SK-N-SH (cell line): ENCODE measurements at regions not wholly inside any gene's neighbourhood (a gene's known extent, or its start where the extent isn't known, plus 50 kb on each side); places are given as distances from the start of the nearest gene placed in this dataset.

ENCODE experiments used
- CTCF ChIA-PET: fragments of 300-600, 350-600 bp; formaldehyde crosslinking; extraction: SDS; loops from one replicate; lab custom pipeline; 2021; lab: Yijun Ruan, JAX
- POLR2A ChIA-PET: fragments of 350-600 bp; sonication (Branson Sonifier 250); formaldehyde crosslinking; extraction: SDS; loops from one replicate; lab custom pipeline; 2020; ENCODE audit warnings: antibody characterized with exemption, inconsistent platforms; lab: Yijun Ruan, JAX
- DNase-seq: peaks from one replicate; pipeline ENCODE4 v3.0.0; 2012
- H2AFZ ChIP-seq: fragments of 200-600 bp; sonication (generic); 2 replicates; pipeline ENCODE4 v1.8.1; 2016; ENCODE audit warnings: antibody characterized with exemption, mild to moderate bottlenecking, low read depth
- H3F3A ChIP-seq: fragments of 200-600 bp; sonication (generic); replicated peaks from 2 replicates; pipeline ENCODE3; 2016; ENCODE audit warnings: antibody characterized with exemption, mild to moderate bottlenecking; ENCODE audit not compliant: insufficient read depth
- H3K27ac ChIP-seq, 2 experiments: fragments of 200-500 bp in 1 of 2; fragments of 200-600 bp in 1 of 2; sonication (Bioruptor generic) in 1 of 2; sonication (generic), shearing (Covaris generic) in 1 of 2; 2 replicates each; pipeline versions ENCODE4 v1.5.1 to v1.6.1; 2014 to 2016; ENCODE audit warnings: low read depth in 2 of 2, inconsistent platforms in 1 of 2, low read length in 1 of 2, mild to moderate bottlenecking in 1 of 2, mixed read lengths in 1 of 2
- H3K27me3 ChIP-seq: fragments of 200-600 bp; sonication (generic), shearing (Covaris generic); 2 replicates; pipeline ENCODE4 v1.6.1; 2016; ENCODE audit warnings: mixed run types; ENCODE audit not compliant: insufficient read depth
- H3K36me3 ChIP-seq, 2 experiments: fragments of 200-500 bp in 1 of 2; fragments of 200-600 bp in 1 of 2; sonication (Bioruptor generic) in 1 of 2; sonication (generic) in 1 of 2; replicated peaks in 1 of 2; 2 replicates each; pipeline versions ENCODE3 to v1.5.1; 2014 to 2016; ENCODE audit warnings: low read length in 1 of 2, mild to moderate bottlenecking in 1 of 2; ENCODE audit not compliant: insufficient read depth in 2 of 2, control insufficient read depth in 1 of 2
- H3K4me1 ChIP-seq, 2 experiments: fragments of 200-500 bp in 1 of 2; fragments of 200-600 bp in 1 of 2; sonication (Bioruptor generic) in 1 of 2; sonication (generic), shearing (Covaris generic) in 1 of 2; 2 replicates each; pipeline versions ENCODE4 v1.5.1 to v1.6.1; 2014 to 2016; ENCODE audit warnings: low read depth in 1 of 2, low read length in 1 of 2, mixed run types in 1 of 2; ENCODE audit not compliant: insufficient read depth in 2 of 2, control insufficient read depth in 1 of 2
- H3K4me2 ChIP-seq: fragments of 200-600 bp; sonication (generic), shearing (Covaris generic); 2 replicates; pipeline ENCODE4 v1.6.1; 2017; ENCODE audit warnings: mixed run types
- H3K4me3 ChIP-seq, 2 experiments: fragments of 200-500 bp in 1 of 2; fragments of 200-600 bp in 1 of 2; sonication (Bioruptor generic) in 1 of 2; sonication (generic), shearing (Covaris generic) in 1 of 2; 2 replicates each; pipeline versions ENCODE4 v1.5.1 to v1.8.1; 2014 to 2016; ENCODE audit warnings: low read depth in 2 of 2, inconsistent platforms in 1 of 2, low read length in 1 of 2, mild to moderate bottlenecking in 1 of 2, mixed read lengths in 1 of 2, moderate library complexity in 1 of 2
- H3K79me2 ChIP-seq: fragments of 200-600 bp; sonication (generic); 2 replicates; pipeline ENCODE4 v1.8.1; 2017; ENCODE audit warnings: mild to moderate bottlenecking; ENCODE audit not compliant: insufficient read depth
- H3K9ac ChIP-seq: fragments of 200-600 bp; sonication (generic); 2 replicates; pipeline ENCODE4 v1.6.1; 2017; ENCODE audit warnings: mixed run types
- H3K9me2 ChIP-seq: fragments of 200-600 bp; sonication (generic); 2 replicates; pipeline ENCODE4 v1.6.1; 2017; ENCODE audit warnings: mixed run types
- H3K9me3 ChIP-seq: fragments of 200-600 bp; sonication (generic); 2 replicates; pipeline ENCODE4 v1.6.1; 2017; ENCODE audit warnings: mixed run types, mild to moderate bottlenecking, moderate library complexity
- H4K20me1 ChIP-seq: fragments of 200-600 bp; sonication (generic); 2 replicates; pipeline ENCODE4 v1.6.1; 2017; ENCODE audit warnings: mild to moderate bottlenecking, mixed run types; ENCODE audit not compliant: insufficient read depth
- ELF1 ChIP-seq: IDR thresholded peaks from 2 replicates; pipeline ENCODE4 v1.4.0; 2012
- EP300 ChIP-seq, 2 experiments: IDR thresholded peaks; 2 replicates each; pipeline versions ENCODE4 v1.4.0 to v1.6.1; 2012; ENCODE audit warnings: borderline replicate concordance in 1 of 2, low read depth in 1 of 2, low read length in 1 of 2
- EZH2phosphoT487 ChIP-seq: fragments of 200-600 bp; sonication (generic); IDR thresholded peaks from 2 replicates; pipeline ENCODE4 v1.6.1; 2017; ENCODE audit warnings: low read depth, mixed run types, mild to moderate bottlenecking, antibody characterized with exemption, moderate library complexity, borderline replicate concordance
- FOXJ3 ChIP-seq: sonication (generic); formaldehyde crosslinking; IDR thresholded peaks from 2 replicates; pipeline ENCODE4 v1.5.1; 2020; ENCODE audit warnings: mild to moderate bottlenecking, missing genetic modification reagents
- FOXM1 ChIP-seq: IDR thresholded peaks from 2 replicates; pipeline ENCODE4 v1.4.0; 2012; ENCODE audit warnings: low read depth, mild to moderate bottlenecking
- GABPA ChIP-seq: IDR thresholded peaks from 2 replicates; pipeline ENCODE4 v1.4.0; 2012; ENCODE audit warnings: low read depth, mild to moderate bottlenecking
- GATA2 ChIP-seq: sonication (generic); formaldehyde crosslinking; IDR thresholded peaks from 2 replicates; pipeline ENCODE4 v1.5.0; 2020; ENCODE audit warnings: mild to moderate bottlenecking, missing genetic modification reagents
- JUND ChIP-seq: IDR thresholded peaks from 2 replicates; pipeline ENCODE4 v1.4.0; 2012
- MEF2A ChIP-seq: IDR thresholded peaks from 2 replicates; pipeline ENCODE4 v1.4.0; 2012; ENCODE audit warnings: low read depth, borderline replicate concordance
- MXI1 ChIP-seq: IDR thresholded peaks from 2 replicates; pipeline ENCODE4 v1.6.1; 2012; ENCODE audit warnings: mild to moderate bottlenecking, low read depth, low read length, improper control_type of control experiment
- NFIC ChIP-seq: IDR thresholded peaks from 2 replicates; pipeline ENCODE4 v1.4.0; 2012; ENCODE audit warnings: borderline replicate concordance
- NRF1 ChIP-seq: IDR thresholded peaks from 2 replicates; pipeline ENCODE4 v1.6.1; 2012; ENCODE audit warnings: low read depth, mild to moderate bottlenecking, low read length
- POLR2AphosphoS5 ChIP-seq: IDR thresholded peaks from 2 replicates; pipeline ENCODE4 v1.6.1; 2012; ENCODE audit warnings: low read depth, low read length
- RAD21 ChIP-seq: IDR thresholded peaks from 2 replicates; pipeline ENCODE4 v1.6.1; 2012; ENCODE audit warnings: mild to moderate bottlenecking, low read length
- RCOR1 ChIP-seq: fragments of 150-350 bp; IDR thresholded peaks from 2 replicates; pipeline ENCODE4 v1.6.1; 2017; ENCODE audit warnings: antibody characterized with exemption, low read length
- RFX5 ChIP-seq: IDR thresholded peaks from 2 replicates; pipeline ENCODE4 v1.6.1; 2012; ENCODE audit warnings: mild to moderate bottlenecking, improper control_type of control experiment, low read length
- SIN3A ChIP-seq: IDR thresholded peaks from 2 replicates; pipeline ENCODE4 v1.6.1; 2012; ENCODE audit warnings: low read depth, mild to moderate bottlenecking, low read length, moderate library complexity, borderline replicate concordance
- SMC3 ChIP-seq: IDR thresholded peaks from 2 replicates; pipeline ENCODE4 v1.6.1; 2012; ENCODE audit warnings: low read depth, low read length, improper control_type of control experiment
- YY1 ChIP-seq: IDR thresholded peaks from 2 replicates; pipeline ENCODE4 v1.4.0; 2012; ENCODE audit warnings: low read depth, mild to moderate bottlenecking
- WGBS: methylation state at CpG from one replicate; pipeline ENCODE4 v1.1.6; 2017; ENCODE audit warnings: low lambda C conversion rate; 5-methylcytosine and 5-hydroxymethylcytosine counted together
- TF ChIP-seq, protein P1 (sequence below): IDR thresholded peaks from 2 replicates; pipeline ENCODE4; 2012
- TF ChIP-seq, protein P2 (sequence below): IDR thresholded peaks from 2 replicates; pipeline ENCODE4 v1.4.0; 2012; ENCODE audit warnings: low read depth, borderline replicate concordance
- TF ChIP-seq, protein P3 (sequence below): fragments of 200-600 bp; sonication (generic); IDR thresholded peaks from 2 replicates; pipeline ENCODE4 v1.6.1; 2017; ENCODE audit warnings: antibody characterized with exemption, mild to moderate bottlenecking, moderate library complexity
- TF ChIP-seq, protein P4 (sequence below): IDR thresholded peaks from 2 replicates; pipeline ENCODE4 v1.4.0; 2012; ENCODE audit warnings: low read depth
- TF ChIP-seq, protein P5 (sequence below): fragments of 150-350 bp; IDR thresholded peaks from 2 replicates; pipeline ENCODE4 v1.6.1; 2017; ENCODE audit warnings: antibody characterized with exemption, low read length, low read depth, borderline replicate concordance
- TF ChIP-seq, protein P6 (sequence below): fragments of 150-350 bp; IDR thresholded peaks from 2 replicates; pipeline ENCODE4 v1.6.1; 2016; ENCODE audit warnings: mild to moderate bottlenecking, low read depth, low read length

DNA sequence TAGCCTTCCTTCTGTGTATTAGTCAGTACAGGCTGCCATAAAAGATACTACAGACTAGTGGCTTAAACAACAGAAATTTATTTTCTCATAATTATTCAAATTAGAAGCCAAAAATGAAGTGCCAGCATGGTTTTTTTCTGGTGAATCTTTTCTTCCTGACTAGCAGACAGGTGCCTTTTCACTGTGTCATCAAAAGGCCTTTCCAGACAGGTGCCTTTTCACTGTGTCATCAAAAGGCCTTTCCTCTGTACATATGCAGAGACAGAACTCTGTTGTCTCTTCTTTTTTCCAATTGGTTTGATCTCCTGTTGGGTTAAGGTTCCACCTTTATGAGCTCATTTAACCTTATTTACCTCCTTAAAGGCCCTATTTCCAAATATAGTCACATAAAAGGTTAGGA is 599.9 kb downstream of the ISL1 start (continued):
- TF ChIP-seq POLR2AphosphoS5 = no peak
- no peak for TF ChIP-seq RAD21

DNA sequence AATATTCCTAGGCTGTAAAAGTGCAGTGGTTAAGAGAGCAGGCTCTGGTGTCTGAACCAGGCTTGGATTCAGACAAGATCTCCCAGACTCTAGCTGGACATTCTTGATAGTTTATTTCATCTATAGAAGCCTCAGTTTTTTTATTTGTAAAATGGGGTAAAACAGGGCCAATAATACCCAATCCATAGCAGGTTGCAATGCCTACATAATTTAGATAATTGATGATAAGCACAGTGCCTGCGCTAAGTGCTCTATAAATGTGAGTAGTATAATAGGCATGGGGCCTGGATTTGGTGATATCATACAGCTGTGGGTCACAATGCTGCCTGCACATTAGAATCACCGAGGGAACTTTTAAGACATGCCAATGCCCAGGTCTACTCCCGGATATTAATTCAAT is 603.5 kb downstream of the ISL1 start:
- no peaks in the 10 kb centered on the region for H3K79me2 ChIP-seq
- H3K9ac ChIP-seq = no peak overlapping the region
- H3K9me3 ChIP-seq = no peaks in the 10 kb centered on the region
- ChIA-PET CTCF (interaction anchor here (0.7 to 4.0 kb wide), 16 partner anchors 11 to 1028 kb away, joined by 3 to 18 read pairs (median 5); no protein-coding TSS in a partner anchor), POLR2A (interaction anchor here (1.0 to 3.1 kb wide), 12 partner anchors 9 to 1023 kb away, joined by 3 to 31 read pairs (median 10); partner anchors contain the start of gene ISL1)
- peaks cover 0 to 49% of the 10 kb centered on the region in 2 experiments; a peak in 2 of 4 replicates for H3K4me1 ChIP-seq
- peak overlapping the region in 1 of 2 experiments; percentile 100; a peak in 2 of 4 replicates for H3K27ac ChIP-seq
- H3K4me3 ChIP-seq = no peak overlapping the region
- H4K20me1 ChIP-seq = no peaks in the 10 kb centered on the region
- H3F3A ChIP-seq = no peaks in the 10 kb centered on the region
- H2AFZ ChIP-seq = no peak overlapping the region
- no peak overlapping the region for H3K4me2 ChIP-seq
- H3K27me3 ChIP-seq = no peaks in the 10 kb centered on the region
- DNase-seq = no peak
- no peak for TF ChIP-seq YY1
- TF ChIP-seq GATA2 = peak; percentile 85; the same call in 1 of the 2 replicates
- TF ChIP-seq, protein P1, sequence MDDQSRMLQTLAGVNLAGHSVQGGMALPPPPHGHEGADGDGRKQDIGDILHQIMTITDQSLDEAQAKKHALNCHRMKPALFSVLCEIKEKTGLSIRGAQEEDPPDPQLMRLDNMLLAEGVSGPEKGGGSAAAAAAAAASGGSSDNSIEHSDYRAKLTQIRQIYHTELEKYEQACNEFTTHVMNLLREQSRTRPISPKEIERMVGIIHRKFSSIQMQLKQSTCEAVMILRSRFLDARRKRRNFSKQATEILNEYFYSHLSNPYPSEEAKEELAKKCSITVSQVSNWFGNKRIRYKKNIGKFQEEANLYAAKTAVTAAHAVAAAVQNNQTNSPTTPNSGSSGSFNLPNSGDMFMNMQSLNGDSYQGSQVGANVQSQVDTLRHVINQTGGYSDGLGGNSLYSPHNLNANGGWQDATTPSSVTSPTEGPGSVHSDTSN = no peak
- peak in 1 of 2 experiments; percentile 88; a peak in 2 of 4 replicates for TF ChIP-seq EP300 (IDR thresholded peaks at IDR 0.05; ENCODE audit: borderline replicate concordance in 1 of 2, low read depth in 1 of 2, low read length in 1 of 2)
- TF ChIP-seq, protein P2, sequence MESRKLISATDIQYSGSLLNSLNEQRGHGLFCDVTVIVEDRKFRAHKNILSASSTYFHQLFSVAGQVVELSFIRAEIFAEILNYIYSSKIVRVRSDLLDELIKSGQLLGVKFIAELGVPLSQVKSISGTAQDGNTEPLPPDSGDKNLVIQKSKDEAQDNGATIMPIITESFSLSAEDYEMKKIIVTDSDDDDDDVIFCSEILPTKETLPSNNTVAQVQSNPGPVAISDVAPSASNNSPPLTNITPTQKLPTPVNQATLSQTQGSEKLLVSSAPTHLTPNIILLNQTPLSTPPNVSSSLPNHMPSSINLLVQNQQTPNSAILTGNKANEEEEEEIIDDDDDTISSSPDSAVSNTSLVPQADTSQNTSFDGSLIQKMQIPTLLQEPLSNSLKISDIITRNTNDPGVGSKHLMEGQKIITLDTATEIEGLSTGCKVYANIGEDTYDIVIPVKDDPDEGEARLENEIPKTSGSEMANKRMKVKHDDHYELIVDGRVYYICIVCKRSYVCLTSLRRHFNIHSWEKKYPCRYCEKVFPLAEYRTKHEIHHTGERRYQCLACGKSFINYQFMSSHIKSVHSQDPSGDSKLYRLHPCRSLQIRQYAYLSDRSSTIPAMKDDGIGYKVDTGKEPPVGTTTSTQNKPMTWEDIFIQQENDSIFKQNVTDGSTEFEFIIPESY = no peak
- no peak for TF ChIP-seq SMC3
- no peak for TF ChIP-seq JUND
- TF ChIP-seq, protein P3, sequence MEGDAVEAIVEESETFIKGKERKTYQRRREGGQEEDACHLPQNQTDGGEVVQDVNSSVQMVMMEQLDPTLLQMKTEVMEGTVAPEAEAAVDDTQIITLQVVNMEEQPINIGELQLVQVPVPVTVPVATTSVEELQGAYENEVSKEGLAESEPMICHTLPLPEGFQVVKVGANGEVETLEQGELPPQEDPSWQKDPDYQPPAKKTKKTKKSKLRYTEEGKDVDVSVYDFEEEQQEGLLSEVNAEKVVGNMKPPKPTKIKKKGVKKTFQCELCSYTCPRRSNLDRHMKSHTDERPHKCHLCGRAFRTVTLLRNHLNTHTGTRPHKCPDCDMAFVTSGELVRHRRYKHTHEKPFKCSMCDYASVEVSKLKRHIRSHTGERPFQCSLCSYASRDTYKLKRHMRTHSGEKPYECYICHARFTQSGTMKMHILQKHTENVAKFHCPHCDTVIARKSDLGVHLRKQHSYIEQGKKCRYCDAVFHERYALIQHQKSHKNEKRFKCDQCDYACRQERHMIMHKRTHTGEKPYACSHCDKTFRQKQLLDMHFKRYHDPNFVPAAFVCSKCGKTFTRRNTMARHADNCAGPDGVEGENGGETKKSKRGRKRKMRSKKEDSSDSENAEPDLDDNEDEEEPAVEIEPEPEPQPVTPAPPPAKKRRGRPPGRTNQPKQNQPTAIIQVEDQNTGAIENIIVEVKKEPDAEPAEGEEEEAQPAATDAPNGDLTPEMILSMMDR = no peak
- peak; percentile 64; the same call in 1 of the 2 replicates for TF ChIP-seq FOXJ3 (CRISPR knock-in tag)
- no peak for TF ChIP-seq MEF2A
- TF ChIP-seq, protein P4, sequence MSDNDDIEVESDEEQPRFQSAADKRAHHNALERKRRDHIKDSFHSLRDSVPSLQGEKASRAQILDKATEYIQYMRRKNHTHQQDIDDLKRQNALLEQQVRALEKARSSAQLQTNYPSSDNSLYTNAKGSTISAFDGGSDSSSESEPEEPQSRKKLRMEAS = no peak
- no peak for TF ChIP-seq EZH2phosphoT487
- peak; percentile 86 for TF ChIP-seq RCOR1
- TF ChIP-seq, protein P5, sequence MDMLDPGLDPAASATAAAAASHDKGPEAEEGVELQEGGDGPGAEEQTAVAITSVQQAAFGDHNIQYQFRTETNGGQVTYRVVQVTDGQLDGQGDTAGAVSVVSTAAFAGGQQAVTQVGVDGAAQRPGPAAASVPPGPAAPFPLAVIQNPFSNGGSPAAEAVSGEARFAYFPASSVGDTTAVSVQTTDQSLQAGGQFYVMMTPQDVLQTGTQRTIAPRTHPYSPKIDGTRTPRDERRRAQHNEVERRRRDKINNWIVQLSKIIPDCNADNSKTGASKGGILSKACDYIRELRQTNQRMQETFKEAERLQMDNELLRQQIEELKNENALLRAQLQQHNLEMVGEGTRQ = no peak
- TF ChIP-seq, protein P6, sequence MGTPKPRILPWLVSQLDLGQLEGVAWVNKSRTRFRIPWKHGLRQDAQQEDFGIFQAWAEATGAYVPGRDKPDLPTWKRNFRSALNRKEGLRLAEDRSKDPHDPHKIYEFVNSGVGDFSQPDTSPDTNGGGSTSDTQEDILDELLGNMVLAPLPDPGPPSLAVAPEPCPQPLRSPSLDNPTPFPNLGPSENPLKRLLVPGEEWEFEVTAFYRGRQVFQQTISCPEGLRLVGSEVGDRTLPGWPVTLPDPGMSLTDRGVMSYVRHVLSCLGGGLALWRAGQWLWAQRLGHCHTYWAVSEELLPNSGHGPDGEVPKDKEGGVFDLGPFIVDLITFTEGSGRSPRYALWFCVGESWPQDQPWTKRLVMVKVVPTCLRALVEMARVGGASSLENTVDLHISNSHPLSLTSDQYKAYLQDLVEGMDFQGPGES = no peak
- no peak for TF ChIP-seq GABPA
- TF ChIP-seq RFX5 = no peak
- no peak for TF ChIP-seq ELF1
- TF ChIP-seq FOXM1 = no peak
- TF ChIP-seq NFIC = no peak
- no peak for TF ChIP-seq SIN3A
- no peak for TF ChIP-seq MXI1
- no peak for TF ChIP-seq NRF1
- no peaks in the 10 kb centered on the region for H3K9me2 ChIP-seq
- no peaks in the 10 kb centered on the region for H3K36me3 ChIP-seq
- 47% methylated on average over 3 of the region's 3 CpGs for WGBS
